ENCODE measurements at regions not wholly inside any gene's neighbourhood (a gene's known extent, or its start where the extent isn't known, plus 50 kb on each side); places are given as distances from the start of the nearest gene placed in this dataset.

- TF ChIP-seq, protein P1, sequence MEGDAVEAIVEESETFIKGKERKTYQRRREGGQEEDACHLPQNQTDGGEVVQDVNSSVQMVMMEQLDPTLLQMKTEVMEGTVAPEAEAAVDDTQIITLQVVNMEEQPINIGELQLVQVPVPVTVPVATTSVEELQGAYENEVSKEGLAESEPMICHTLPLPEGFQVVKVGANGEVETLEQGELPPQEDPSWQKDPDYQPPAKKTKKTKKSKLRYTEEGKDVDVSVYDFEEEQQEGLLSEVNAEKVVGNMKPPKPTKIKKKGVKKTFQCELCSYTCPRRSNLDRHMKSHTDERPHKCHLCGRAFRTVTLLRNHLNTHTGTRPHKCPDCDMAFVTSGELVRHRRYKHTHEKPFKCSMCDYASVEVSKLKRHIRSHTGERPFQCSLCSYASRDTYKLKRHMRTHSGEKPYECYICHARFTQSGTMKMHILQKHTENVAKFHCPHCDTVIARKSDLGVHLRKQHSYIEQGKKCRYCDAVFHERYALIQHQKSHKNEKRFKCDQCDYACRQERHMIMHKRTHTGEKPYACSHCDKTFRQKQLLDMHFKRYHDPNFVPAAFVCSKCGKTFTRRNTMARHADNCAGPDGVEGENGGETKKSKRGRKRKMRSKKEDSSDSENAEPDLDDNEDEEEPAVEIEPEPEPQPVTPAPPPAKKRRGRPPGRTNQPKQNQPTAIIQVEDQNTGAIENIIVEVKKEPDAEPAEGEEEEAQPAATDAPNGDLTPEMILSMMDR (conservative IDR thresholded peaks at IDR 0.05; ENCODE audit: low read depth, low read length) = no peak
- Histone ChIP-seq H3K79me2 (ENCODE audit: insufficient read depth, low read depth) (no peaks in the 10 kb centered on the region), H3K27ac (no peak overlapping the region), H3K27me3 (ENCODE audit: insufficient read depth, low read depth) (no peaks in the 10 kb centered on the region), H3K36me3 (ENCODE audit: insufficient read depth) (no peaks in the 10 kb centered on the region), H3K4me1 (ENCODE audit: low read depth, poor library complexity, severe bottlenecking) (no peaks in the 10 kb centered on the region), H3K4me3 (IDR thresholded peaks at IDR 0.05; ENCODE audit: insufficient read depth, low read depth, low read length) (no peak overlapping the region), H3K9ac (no peak overlapping the region), H2AFZ (ENCODE audit: low read depth) (no peak overlapping the region), H3K4me2 (no peak overlapping the region), H4K20me1 (ENCODE audit: insufficient read depth) (no peaks in the 10 kb centered on the region)
These were observed 61.4 kb upstream of the NR3C1 start for GRCh38 chr5:143464723-143465490.

DNA sequence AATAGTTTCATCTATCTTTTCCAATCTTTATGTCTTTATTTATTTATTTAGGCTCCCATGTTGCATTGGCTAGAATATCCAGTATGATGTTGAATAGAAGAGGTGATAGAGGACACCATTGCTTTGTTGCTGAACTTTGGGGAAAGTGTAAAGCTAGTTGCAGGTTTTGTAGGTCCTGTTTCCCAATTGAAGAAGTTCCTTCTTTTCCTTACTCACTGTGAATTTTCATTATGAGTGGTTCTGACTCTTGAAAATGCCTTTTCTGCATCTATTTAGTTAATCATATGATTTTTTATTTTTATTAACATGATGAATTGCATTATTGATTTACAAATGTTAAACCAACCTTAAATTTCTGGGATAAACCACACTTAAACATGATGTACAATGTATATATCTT is 58.9 kb upstream of the NR3C1 start:
- Histone ChIP-seq H4K20me1 (ENCODE audit: insufficient read depth) (no peaks in the 10 kb centered on the region), H3K9ac (no peak overlapping the region), H3K4me1 (ENCODE audit: low read depth, poor library complexity, severe bottlenecking) (no peaks in the 10 kb centered on the region), H3K36me3 (ENCODE audit: insufficient read depth) (no peaks in the 10 kb centered on the region), H3K27ac (no peak overlapping the region), H3K4me3 (IDR thresholded peaks at IDR 0.05; ENCODE audit: insufficient read depth, low read depth, low read length) (no peak overlapping the region), H2AFZ (ENCODE audit: low read depth) (no peak overlapping the region), H3K79me2 (ENCODE audit: insufficient read depth, low read depth) (no peaks in the 10 kb centered on the region), H3K4me2 (no peak overlapping the region), H3K27me3 (ENCODE audit: insufficient read depth, low read depth) (no peaks in the 10 kb centered on the region)
- TF ChIP-seq, protein P1 (conservative IDR thresholded peaks at IDR 0.05; ENCODE audit: low read depth, low read length) = no peak

DNA sequence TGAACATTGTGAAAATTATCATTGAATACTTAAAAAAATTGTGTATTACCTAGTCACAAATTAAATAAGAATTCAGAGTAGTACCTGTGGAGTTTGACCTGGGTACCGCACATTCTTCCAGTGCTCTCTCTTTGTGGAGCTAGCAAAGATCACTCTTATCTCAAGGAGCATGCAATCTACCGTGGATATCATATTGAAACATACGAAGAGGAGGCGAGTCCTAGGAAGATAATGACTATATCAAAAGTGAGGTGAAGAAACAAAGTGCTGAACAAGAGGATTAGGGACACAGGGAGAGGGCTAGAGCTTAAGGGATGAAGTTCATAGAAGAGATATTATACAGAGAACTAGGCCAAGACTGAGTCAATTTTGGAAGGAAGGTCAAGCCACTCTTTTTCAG is 55.9 kb upstream of the NR3C1 start:
- H3K27ac ChIP-seq = no peak overlapping the region
- H4K20me1 ChIP-seq (ENCODE audit: insufficient read depth) = no peaks in the 10 kb centered on the region
- no peaks in the 10 kb centered on the region for H3K27me3 ChIP-seq (ENCODE audit: insufficient read depth, low read depth)
- H3K36me3 ChIP-seq (ENCODE audit: insufficient read depth) = no peaks in the 10 kb centered on the region
- TF ChIP-seq, protein P1 (conservative IDR thresholded peaks at IDR 0.05; ENCODE audit: low read depth, low read length) = no peak
- H2AFZ ChIP-seq (ENCODE audit: low read depth) = no peak overlapping the region
- no peak overlapping the region for H3K9ac ChIP-seq
- no peaks in the 10 kb centered on the region for H3K79me2 ChIP-seq (ENCODE audit: insufficient read depth, low read depth)
- H3K4me2 ChIP-seq = no peak overlapping the region
- H3K4me1 ChIP-seq (ENCODE audit: low read depth, poor library complexity, severe bottlenecking) = no peaks in the 10 kb centered on the region
- H3K4me3 ChIP-seq (IDR thresholded peaks at IDR 0.05; ENCODE audit: insufficient read depth, low read depth, low read length) = no peak overlapping the region

GRCh38 chr5:143456952-143457547 is 53.6 kb upstream of the NR3C1 start:
- H3K27me3 ChIP-seq (ENCODE audit: insufficient read depth, low read depth) = no peaks in the 10 kb centered on the region

More at GRCh38 chr5:143456952-143457547, 53.6 kb upstream of the NR3C1 start:
- Histone ChIP-seq H3K36me3 (ENCODE audit: insufficient read depth) (no peaks in the 10 kb centered on the region), H3K4me3 (IDR thresholded peaks at IDR 0.05; ENCODE audit: insufficient read depth, low read depth, low read length) (no peak overlapping the region), H3K4me2 (no peak overlapping the region), H3K9ac (no peak overlapping the region), H3K79me2 (ENCODE audit: insufficient read depth, low read depth) (no peaks in the 10 kb centered on the region), H4K20me1 (ENCODE audit: insufficient read depth) (no peaks in the 10 kb centered on the region), H3K4me1 (ENCODE audit: low read depth, poor library complexity, severe bottlenecking) (no peaks in the 10 kb centered on the region), H2AFZ (ENCODE audit: low read depth) (no peak overlapping the region), H3K27ac (no peak overlapping the region)
- TF ChIP-seq, protein P1 (conservative IDR thresholded peaks at IDR 0.05; ENCODE audit: low read depth, low read length) = no peak
